Tibial nerve (tissue), 4 donors: ENCODE measurements at regions not wholly inside any gene's neighbourhood (a gene's known extent, or its start where the extent isn't known, plus 50 kb on each side); places are given as distances from the start of the nearest gene placed in this dataset.

Experiments used
- EP300 ChIP-seq, 2 donors: sonication (generic); formaldehyde crosslinking; IDR thresholded peaks; one replicate each; pipeline ENCODE4 v1.6.1; 2017; ENCODE audit warnings: antibody characterized with exemption in 2 of 2, mild to moderate bottlenecking in 1 of 2
- POLR2A ChIP-seq, 2 donors: fragments of 450-650 bp; IDR thresholded peaks; one replicate each; pipeline ENCODE4 v1.6.1; 2017; ENCODE audit warnings: antibody characterized with exemption in 2 of 2, mild to moderate bottlenecking in 2 of 2, moderate library complexity in 2 of 2
- TF ChIP-seq, protein P1 (sequence below), 5 experiments: fragments of 200-600 bp in 3 of 5; fragments of 450-650 bp in 2 of 5; sonication (generic) in 3 of 5; IDR thresholded peaks; one replicate each; pipeline ENCODE4 v1.5.1; 2016 to 2019; ENCODE audit warnings: antibody characterized with exemption in 5 of 5, mild to moderate bottlenecking in 3 of 5, moderate library complexity in 2 of 5

DNA sequence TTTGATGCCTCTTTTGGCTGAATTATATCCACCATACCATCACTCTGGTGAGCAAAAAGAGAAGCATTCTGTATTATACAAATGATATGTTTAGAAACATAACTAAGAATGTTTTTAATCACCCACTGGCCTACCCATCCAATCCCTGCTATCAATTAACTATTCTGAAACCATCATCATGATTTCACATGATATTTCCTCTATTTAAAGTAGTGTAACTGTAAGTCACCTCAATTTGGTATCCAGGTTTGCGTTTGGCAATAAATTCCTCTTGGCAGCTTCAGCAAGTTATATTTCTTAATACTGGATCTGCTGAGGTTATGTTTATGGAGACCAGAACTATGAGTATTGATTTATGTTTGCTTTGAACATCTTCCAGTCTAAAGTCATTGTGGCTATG, 332.1 kb downstream of the UTRN start:
- TF ChIP-seq, protein P1, sequence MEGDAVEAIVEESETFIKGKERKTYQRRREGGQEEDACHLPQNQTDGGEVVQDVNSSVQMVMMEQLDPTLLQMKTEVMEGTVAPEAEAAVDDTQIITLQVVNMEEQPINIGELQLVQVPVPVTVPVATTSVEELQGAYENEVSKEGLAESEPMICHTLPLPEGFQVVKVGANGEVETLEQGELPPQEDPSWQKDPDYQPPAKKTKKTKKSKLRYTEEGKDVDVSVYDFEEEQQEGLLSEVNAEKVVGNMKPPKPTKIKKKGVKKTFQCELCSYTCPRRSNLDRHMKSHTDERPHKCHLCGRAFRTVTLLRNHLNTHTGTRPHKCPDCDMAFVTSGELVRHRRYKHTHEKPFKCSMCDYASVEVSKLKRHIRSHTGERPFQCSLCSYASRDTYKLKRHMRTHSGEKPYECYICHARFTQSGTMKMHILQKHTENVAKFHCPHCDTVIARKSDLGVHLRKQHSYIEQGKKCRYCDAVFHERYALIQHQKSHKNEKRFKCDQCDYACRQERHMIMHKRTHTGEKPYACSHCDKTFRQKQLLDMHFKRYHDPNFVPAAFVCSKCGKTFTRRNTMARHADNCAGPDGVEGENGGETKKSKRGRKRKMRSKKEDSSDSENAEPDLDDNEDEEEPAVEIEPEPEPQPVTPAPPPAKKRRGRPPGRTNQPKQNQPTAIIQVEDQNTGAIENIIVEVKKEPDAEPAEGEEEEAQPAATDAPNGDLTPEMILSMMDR (IDR thresholded peaks at IDR 0.05), result no peak
- TF ChIP-seq POLR2A (IDR thresholded peaks at IDR 0.05), result no peak
- TF ChIP-seq EP300 (IDR thresholded peaks at IDR 0.05), result no peak
